SH-SY5Y (cell line): ENCODE measurements at regions not wholly inside any gene's neighbourhood (a gene's known extent, or its start where the extent isn't known, plus 50 kb on each side); places are given as distances from the start of the nearest gene placed in this dataset.

Experiments
- GATA2 ChIP-seq: IDR thresholded peaks from 2 replicates; pipeline ENCODE4 v1.6.1; 2011; ENCODE audit warnings: mild to moderate bottlenecking, low read depth, low read length
- GATA3 ChIP-seq: IDR thresholded peaks from 2 replicates; pipeline ENCODE4 v1.6.1; 2011; ENCODE audit warnings: low read depth, mild to moderate bottlenecking, low read length, moderate library complexity

- TF ChIP-seq GATA3: no peak
- TF ChIP-seq GATA2: no peak
These were observed 560.3 kb upstream of the ZP4 start for GRCh38 chr1:238450976-238451375.
